Liver (tissue), 8 donors: ENCODE measurements at regions not wholly inside any gene's neighbourhood (a gene's known extent, or its start where the extent isn't known, plus 50 kb on each side); places are given as distances from the start of the nearest gene placed in this dataset.
"Not testable (repeated sequence)": the region's sequence is repeated elsewhere in the genome, so short reads cannot be mapped to it uniquely, and the experiment has no call there.

Experiments
- DNase-seq: peaks from one replicate; pipeline ENCODE4 v3.0.0-alpha.2; 2017; ENCODE audit warnings: low spot score
- H3K27ac ChIP-seq, 2 donors: one replicate each; pipeline ENCODE4 v1.7.0; 2013; ENCODE audit warnings: inconsistent platforms in 2 of 2, low read length in 2 of 2, control low read depth in 1 of 2, low read depth in 1 of 2, mild to moderate bottlenecking in 1 of 2
- H3K27me3 ChIP-seq, 4 donors: one replicate each; pipeline versions ENCODE4 v1.6.1 to v1.7.0; 2013; ENCODE audit warnings: low read length in 3 of 4, inconsistent platforms in 1 of 4, mild to moderate bottlenecking in 1 of 4, moderate library complexity in 1 of 4; ENCODE audit not compliant: control insufficient read depth in 4 of 4, insufficient read depth in 4 of 4
- H3K36me3 ChIP-seq, 4 donors: one replicate each; pipeline versions ENCODE4 v1.6.1 to v1.7.0; 2013; ENCODE audit warnings: low read length in 3 of 4, mild to moderate bottlenecking in 3 of 4, low read depth in 1 of 4, moderate library complexity in 1 of 4; ENCODE audit not compliant: control insufficient read depth in 4 of 4, insufficient read depth in 3 of 4
- H3K4me1 ChIP-seq, 4 donors: one replicate each; pipeline versions ENCODE4 v1.6.1 to v1.7.0; 2013; ENCODE audit warnings: low read length in 3 of 4, mild to moderate bottlenecking in 3 of 4, moderate library complexity in 1 of 4; ENCODE audit not compliant: control insufficient read depth in 4 of 4, insufficient read depth in 4 of 4
- H3K4me3 ChIP-seq, 3 donors: one replicate each; pipeline versions ENCODE4 v1.6.1 to v1.7.0; 2013; ENCODE audit warnings: low read length in 3 of 3, control low read depth in 1 of 3, low read depth in 1 of 3, mild to moderate bottlenecking in 1 of 3
- H3K9ac ChIP-seq, 2 donors: one replicate each; pipeline ENCODE4 v1.7.0; 2013; ENCODE audit warnings: low read length in 2 of 2, mild to moderate bottlenecking in 2 of 2, moderate library complexity in 2 of 2, control low read depth in 1 of 2, low read depth in 1 of 2
- H3K9me3 ChIP-seq, 4 donors: one replicate each; pipeline versions ENCODE4 v1.6.1 to v1.7.0; 2013; ENCODE audit warnings: low read length in 3 of 4; ENCODE audit not compliant: control insufficient read depth in 4 of 4
- ATF3 ChIP-seq: IDR thresholded peaks from 2 replicates; pipeline ENCODE4 v1.6.1; 2016; ENCODE audit warnings: antibody characterized with exemption
- CTCF ChIP-seq: fragments of 150-350 bp; IDR thresholded peaks from 2 replicates; pipeline ENCODE4 v1.5.1; 2017; ENCODE audit warnings: improper control_type of control experiment, low read depth, low read length; ENCODE audit not compliant: missing input control
- EGR1 ChIP-seq, 2 donors: IDR thresholded peaks; 2 replicates each; pipeline ENCODE4 v1.6.1; 2016 to 2018; ENCODE audit warnings: antibody characterized with exemption in 2 of 2, low read depth in 2 of 2
- FOXA1 ChIP-seq: IDR thresholded peaks from 2 replicates; pipeline ENCODE4 v1.6.1; 2016; ENCODE audit warnings: antibody characterized with exemption
- FOXA2 ChIP-seq: IDR thresholded peaks from 2 replicates; pipeline ENCODE4 v1.6.1; 2016; ENCODE audit warnings: antibody characterized with exemption
- GABPA ChIP-seq, 2 donors: IDR thresholded peaks in 1 of 2; conservative IDR thresholded peaks in 1 of 2; 2 replicates each; pipeline ENCODE4 v1.6.1; 2016; ENCODE audit warnings: antibody characterized with exemption in 2 of 2, mild to moderate bottlenecking in 1 of 2, moderate library complexity in 1 of 2
- HNF4A ChIP-seq, 2 donors: conservative IDR thresholded peaks; 2 replicates each; pipeline ENCODE4 v1.6.1; 2016; ENCODE audit warnings: antibody characterized with exemption in 2 of 2, mild to moderate bottlenecking in 2 of 2
- HNF4G ChIP-seq: IDR thresholded peaks from 2 replicates; pipeline ENCODE4 v1.6.1; 2016; ENCODE audit warnings: antibody characterized with exemption
- JUND ChIP-seq, 2 donors: IDR thresholded peaks; 2 replicates each; pipeline ENCODE4 v1.6.1; 2016; ENCODE audit warnings: antibody characterized with exemption in 2 of 2
- MAX ChIP-seq: IDR thresholded peaks from 2 replicates; pipeline ENCODE4 v1.6.1; 2016; ENCODE audit warnings: antibody characterized with exemption
- NR2F2 ChIP-seq: IDR thresholded peaks from 2 replicates; pipeline ENCODE4 v1.6.1; 2016; ENCODE audit warnings: antibody characterized with exemption
- RAD21 ChIP-seq, 2 donors: IDR thresholded peaks; 2 replicates each; pipeline ENCODE4 v1.6.1; 2016; ENCODE audit warnings: antibody characterized with exemption in 2 of 2, mild to moderate bottlenecking in 2 of 2
- REST ChIP-seq: IDR thresholded peaks from 2 replicates; pipeline ENCODE4 v1.6.1; 2016; ENCODE audit warnings: antibody characterized with exemption, mild to moderate bottlenecking
- RXRA ChIP-seq, 2 donors: IDR thresholded peaks; 2 replicates each; pipeline ENCODE4 v1.6.1; 2017 to 2018; ENCODE audit warnings: antibody characterized with exemption in 2 of 2, mild to moderate bottlenecking in 1 of 2
- SP1 ChIP-seq: IDR thresholded peaks from 2 replicates; pipeline ENCODE4 v1.6.1; 2018; ENCODE audit warnings: antibody characterized with exemption, mild to moderate bottlenecking
- TAF1 ChIP-seq: conservative IDR thresholded peaks from 2 replicates; pipeline ENCODE4 v1.6.1; 2016; ENCODE audit warnings: antibody characterized with exemption, mild to moderate bottlenecking
- YY1 ChIP-seq: IDR thresholded peaks from 2 replicates; pipeline ENCODE4 v1.6.1; 2016; ENCODE audit warnings: antibody characterized with exemption, mild to moderate bottlenecking
- whole genome bisulfite sequencing: extraction: QIAGEN DNeasy Blood & Tissue Kit; methylation state at CpG from one replicate; pipeline ENCODE4 v1.1.7; 2013; 5-methylcytosine and 5-hydroxymethylcytosine counted together
- TF ChIP-seq, protein P1 (sequence below): IDR thresholded peaks from 2 replicates; pipeline ENCODE4 v1.6.1; 2016; ENCODE audit warnings: antibody characterized with exemption
- donor health status: healthy.
- donor health status: healthy.
- donor health status: healthy.
- donor health status: healthy.
- donor health status: healthy.

GRCh38 chr11:38756537-38756936 lies 2158.5 kb upstream of the RAG2 start:
- 81% methylated on average over 6 of the region's 6 CpGs for WGBS
- Histone ChIP-seq H3K36me3 (no peaks in the 10 kb centered on the region), H3K4me3 (no peak overlapping the region), H3K4me1 (peaks cover 0 to 3% (median 0%) of the 10 kb centered on the region in 4 donors), H3K9ac (no peak overlapping the region), H3K27me3 (no peaks in the 10 kb centered on the region), H3K9me3 (no peaks in the 10 kb centered on the region), H3K27ac (no peak overlapping the region)
- TF ChIP-seq SP1 (no peak), EGR1 (IDR thresholded peaks at IDR 0.05; ENCODE audit: low read depth in 2 of 2) (no peak), NR2F2 (no peak), FOXA2 (no peak)
- no peak for DNase-seq

- no peak for DNase-seq
- Histone ChIP-seq H3K27ac (no peak overlapping the region), H3K9ac (no peak overlapping the region), H3K4me1 (no peaks in the 10 kb centered on the region), H3K9me3 (no peaks in the 10 kb centered on the region), H3K27me3 (no peaks in the 10 kb centered on the region), H3K4me3 (no peak overlapping the region), H3K36me3 (no peaks in the 10 kb centered on the region)
- TF ChIP-seq RXRA (IDR thresholded peaks at IDR 0.05) (no peak), EGR1 (IDR thresholded peaks at IDR 0.05; ENCODE audit: low read depth in 2 of 2) (no peak), CTCF (no peak), FOXA2 (no peak), FOXA1 (no peak), JUND (IDR thresholded peaks at IDR 0.05) (no peak), MAX (no peak), RAD21 (IDR thresholded peaks at IDR 0.05) (no peak), TAF1 (no peak), REST (no peak), HNF4G (no peak), ATF3 (no peak), SP1 (no peak), NR2F2 (no peak), GABPA (IDR thresholded peaks at IDR 0.05 in 1 of 2, conservative IDR thresholded peaks at IDR 0.05 in 1 of 2) (no peak), YY1 (no peak), HNF4A (conservative IDR thresholded peaks at IDR 0.05) (no peak)
- TF ChIP-seq, protein P1, sequence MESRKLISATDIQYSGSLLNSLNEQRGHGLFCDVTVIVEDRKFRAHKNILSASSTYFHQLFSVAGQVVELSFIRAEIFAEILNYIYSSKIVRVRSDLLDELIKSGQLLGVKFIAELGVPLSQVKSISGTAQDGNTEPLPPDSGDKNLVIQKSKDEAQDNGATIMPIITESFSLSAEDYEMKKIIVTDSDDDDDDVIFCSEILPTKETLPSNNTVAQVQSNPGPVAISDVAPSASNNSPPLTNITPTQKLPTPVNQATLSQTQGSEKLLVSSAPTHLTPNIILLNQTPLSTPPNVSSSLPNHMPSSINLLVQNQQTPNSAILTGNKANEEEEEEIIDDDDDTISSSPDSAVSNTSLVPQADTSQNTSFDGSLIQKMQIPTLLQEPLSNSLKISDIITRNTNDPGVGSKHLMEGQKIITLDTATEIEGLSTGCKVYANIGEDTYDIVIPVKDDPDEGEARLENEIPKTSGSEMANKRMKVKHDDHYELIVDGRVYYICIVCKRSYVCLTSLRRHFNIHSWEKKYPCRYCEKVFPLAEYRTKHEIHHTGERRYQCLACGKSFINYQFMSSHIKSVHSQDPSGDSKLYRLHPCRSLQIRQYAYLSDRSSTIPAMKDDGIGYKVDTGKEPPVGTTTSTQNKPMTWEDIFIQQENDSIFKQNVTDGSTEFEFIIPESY: no peak
- 62% methylated on average over 2 of the region's 2 CpGs for WGBS
These were observed 2153.4 kb upstream of the RAG2 start for GRCh38 chr11:38751421-38751820.

DNA sequence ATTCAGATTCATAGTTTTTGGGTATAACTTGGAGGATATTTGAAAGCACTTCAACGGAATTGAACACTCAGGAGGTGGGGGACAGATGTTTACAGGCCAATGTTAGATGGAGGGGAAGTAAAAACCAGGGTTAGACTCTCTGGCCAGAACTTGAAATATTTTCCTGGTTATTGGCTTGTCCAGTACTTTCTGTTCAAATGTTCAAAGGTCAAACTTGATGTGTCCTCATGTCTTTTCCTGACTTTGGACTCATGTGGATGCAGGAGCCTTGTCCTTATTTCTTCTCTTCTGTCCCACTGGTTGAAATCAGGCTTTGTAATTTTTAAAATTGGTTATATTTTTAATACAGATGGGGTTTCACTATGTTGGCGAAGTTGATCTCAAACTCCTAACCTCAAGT lies 2148.5 kb upstream of the RAG2 start:
- not testable (repeated sequence) for H3K9me3 ChIP-seq, DNase-seq, H3K27me3 ChIP-seq, H3K9ac ChIP-seq, H3K4me3 ChIP-seq, H3K36me3 ChIP-seq, H3K4me1 ChIP-seq, H3K27ac ChIP-seq
- WGBS: 72% methylated on average over 2 of the region's 2 CpGs
